GM12878 (cell line): ENCODE measurements at regions not wholly inside any gene's neighbourhood (a gene's known extent, or its start where the extent isn't known, plus 50 kb on each side); places are given as distances from the start of the nearest gene placed in this dataset.

Experiments
- ATAC-seq: fragments of 200-7000 bp; cut with Tn5 transposase; 3 replicates; pipeline ENCODE4 v1.9.1; 2020; ENCODE audit warnings: mild to moderate bottlenecking, moderate library complexity
- BruUV-seq: library from RNA; stranded (reverse); fragments of 400-500 nt; replicated peaks from 2 replicates; lab custom pipeline; 2021; lab: Mats Ljungman, UMichigan
- CTCF ChIA-PET: fragments of 300-600 bp; sonication (Branson Sonifier 250); formaldehyde crosslinking; extraction: SDS; loops from one replicate; lab custom pipeline; 2021; ENCODE audit warnings: inconsistent platforms; lab: Yijun Ruan, JAX
- POLR2A ChIA-PET: fragments of 350-600 bp; formaldehyde crosslinking; extraction: SDS; loops from one replicate; lab custom pipeline; 2021; ENCODE audit warnings: inconsistent platforms; lab: Charles Lee
- RAD21 ChIA-PET: fragments of 300-600 bp; sonication (Branson Sonifier 250); formaldehyde crosslinking; loops from one replicate; lab custom pipeline; 2023; ENCODE audit warnings: antibody characterized with exemption; ENCODE audit not compliant: unreplicated experiment; lab: Charles Lee
- SMC1A ChIA-PET: fragments of 300-600 bp; sonication (Branson Sonifier 250); formaldehyde crosslinking; loops from one replicate; lab custom pipeline; 2023; ENCODE audit not compliant: unreplicated experiment, uncharacterized antibody; lab: Charles Lee
- DNase-seq: peaks from one replicate; pipeline ENCODE4 v3.0.0-alpha.2; 2011; ENCODE audit warnings: low read depth, low spot score
- FAIRE-seq: peaks from 3 replicates; lab custom pipeline; 2011; peaks lifted over from hg19 to GRCh38; lab: Jason Lieb, UNC
- H2AFZ ChIP-seq: 2 replicates; pipeline ENCODE4 v1.6.0; 2011; ENCODE audit warnings: low read depth, low read length, control low read depth; ENCODE audit not compliant: control insufficient read depth
- H3K27ac ChIP-seq: 2 replicates; pipeline ENCODE4 v1.5.1; 2011; ENCODE audit warnings: control low read depth; ENCODE audit not compliant: control insufficient read depth, insufficient read depth
- H3K27me3 ChIP-seq, 2 experiments: replicated peaks in 1 of 2; 2 replicates each; pipeline versions ENCODE4 v1.6.0 to v1.6.1; 2011; ENCODE audit warnings: low read length in 1 of 2; ENCODE audit not compliant: control insufficient read depth in 2 of 2, insufficient read depth in 2 of 2
- H3K36me3 ChIP-seq, 2 experiments: 2 replicates each; pipeline ENCODE4 v1.5.1; 2011; ENCODE audit warnings: low read length in 1 of 2; ENCODE audit not compliant: control insufficient read depth in 2 of 2, insufficient read depth in 2 of 2
- H3K4me1 ChIP-seq: 2 replicates; pipeline ENCODE4 v1.6.1; 2011; ENCODE audit warnings: mild to moderate bottlenecking, low read length, moderate library complexity, mixed read lengths; ENCODE audit not compliant: control insufficient read depth, insufficient read depth
- H3K4me2 ChIP-seq: 2 replicates; pipeline ENCODE4 v1.6.0; 2011; ENCODE audit warnings: control low read depth; ENCODE audit not compliant: control insufficient read depth, insufficient read depth
- H3K4me3 ChIP-seq: fragments of 200-600 bp; sonication (generic); 2 replicates; pipeline ENCODE4 v1.5.1; 2016
- H3K79me2 ChIP-seq: 2 replicates; pipeline ENCODE4 v1.6.0; 2011; ENCODE audit warnings: low read length; ENCODE audit not compliant: control insufficient read depth, insufficient read depth
- H3K9ac ChIP-seq: 2 replicates; pipeline ENCODE4 v1.8.0; 2011; ENCODE audit warnings: low read length, control low read depth, mixed read lengths; ENCODE audit not compliant: control insufficient read depth, insufficient read depth
- H3K9me3 ChIP-seq: replicated peaks from 3 replicates; pipeline ENCODE4 v1.5.1; 2011; ENCODE audit warnings: mild to moderate bottlenecking, low read length; ENCODE audit not compliant: control insufficient read depth, insufficient read depth
- H4K20me1 ChIP-seq: 2 replicates; pipeline ENCODE4 v1.6.0; 2011; ENCODE audit not compliant: control insufficient read depth, insufficient read depth
- E2F8 ChIP-seq: fragments of 450-650 bp; IDR thresholded peaks from 2 replicates; pipeline ENCODE4 v1.6.1; 2018; ENCODE audit warnings: mild to moderate bottlenecking, low read depth, moderate library complexity; ENCODE audit not compliant: partially characterized antibody
- FOXK2 ChIP-seq: fragments of 450-650 bp; IDR thresholded peaks from 2 replicates; pipeline ENCODE4 v1.6.1; 2017; ENCODE audit warnings: mild to moderate bottlenecking, moderate library complexity
- HDGF ChIP-seq: fragments of 450-650 bp; IDR thresholded peaks from 2 replicates; pipeline ENCODE4 v1.6.1; 2016; ENCODE audit warnings: antibody characterized with exemption
- LARP7 ChIP-seq: fragments of 450-650 bp; IDR thresholded peaks from 2 replicates; pipeline ENCODE4 v1.6.1; 2017; ENCODE audit warnings: mild to moderate bottlenecking
- MEF2A ChIP-seq: IDR thresholded peaks from 2 replicates; pipeline ENCODE4 v1.6.1; 2011; ENCODE audit warnings: low read depth, mild to moderate bottlenecking, low read length, moderate library complexity; ENCODE audit not compliant: insufficient read depth
- MYC ChIP-seq: IDR thresholded peaks from 2 replicates; pipeline ENCODE4 v1.6.1; 2011; ENCODE audit warnings: mild to moderate bottlenecking, low read length, moderate library complexity, inconsistent platforms; ENCODE audit not compliant: insufficient read depth, insufficient replicate concordance, insufficient read length, severe bottlenecking
- NFYB ChIP-seq: IDR thresholded peaks from 2 replicates; pipeline ENCODE4 v1.6.1; 2011; ENCODE audit warnings: low read depth, mild to moderate bottlenecking, low read length, improper control_type of control experiment, moderate library complexity; ENCODE audit not compliant: insufficient read depth
- RBBP5 ChIP-seq: fragments of 200-600 bp; sonication (generic); conservative IDR thresholded peaks from 2 replicates; pipeline ENCODE4 v1.6.1; 2016
- RCOR1 ChIP-seq: conservative IDR thresholded peaks from 2 replicates; pipeline ENCODE4 v1.6.1; 2012; ENCODE audit warnings: low read depth, low read length, improper control_type of control experiment
- SMC3 ChIP-seq: IDR thresholded peaks from 2 replicates; pipeline ENCODE4 v1.6.1; 2011; ENCODE audit warnings: low read length, improper control_type of control experiment, borderline replicate concordance
- SRF ChIP-seq, 2 experiments: IDR thresholded peaks; 2 replicates each; pipeline ENCODE4 v1.6.1; 2011; ENCODE audit warnings: low read depth in 2 of 2, low read length in 2 of 2, mild to moderate bottlenecking in 1 of 2, moderate library complexity in 1 of 2
- TBL1XR1 ChIP-seq: IDR thresholded peaks from 2 replicates; pipeline ENCODE4 v1.6.1; 2012; ENCODE audit warnings: low read depth, low read length, improper control_type of control experiment
- WRNIP1 ChIP-seq: IDR thresholded peaks from 2 replicates; pipeline ENCODE4 v1.6.1; 2011; ENCODE audit warnings: low read depth, low read length, improper control_type of control experiment, borderline replicate concordance
- YY1 ChIP-seq: IDR thresholded peaks from 2 replicates; pipeline ENCODE4 v1.6.1; 2011; ENCODE audit warnings: low read depth, mild to moderate bottlenecking, low read length
- WGBS: methylation state at CpG from one replicate; pipeline ENCODE4 v1.1.6; 2016; ENCODE audit warnings: low lambda C conversion rate; ENCODE audit not compliant: insufficient replicate concordance, insufficient coverage; ENCODE audit errors: missing lambda C conversion rate; 5-methylcytosine and 5-hydroxymethylcytosine counted together
- in situ Hi-C: fragments of 300-500 bp; cut with MboI; formaldehyde crosslinking; loops from 9 replicates; pipeline ENCODE4 v1.14.3; 2018; ENCODE audit warnings: mixed read lengths
- intact Hi-C: fragments of 100-400 bp; cut with micrococcal nuclease; formaldehyde crosslinking; loops from one replicate; pipeline ENCODE4 v1.14.2; 2022; ENCODE audit not compliant: unreplicated experiment
- TF ChIP-seq, protein P1 (sequence below): IDR thresholded peaks from 2 replicates; pipeline ENCODE4 v1.6.1; 2011; ENCODE audit warnings: low read depth, low read length, improper control_type of control experiment, borderline replicate concordance
- TF ChIP-seq, protein P2 (sequence below): IDR thresholded peaks from 2 replicates; pipeline ENCODE4 v1.6.1; 2012; ENCODE audit warnings: low read depth, low read length, improper control_type of control experiment

DNA sequence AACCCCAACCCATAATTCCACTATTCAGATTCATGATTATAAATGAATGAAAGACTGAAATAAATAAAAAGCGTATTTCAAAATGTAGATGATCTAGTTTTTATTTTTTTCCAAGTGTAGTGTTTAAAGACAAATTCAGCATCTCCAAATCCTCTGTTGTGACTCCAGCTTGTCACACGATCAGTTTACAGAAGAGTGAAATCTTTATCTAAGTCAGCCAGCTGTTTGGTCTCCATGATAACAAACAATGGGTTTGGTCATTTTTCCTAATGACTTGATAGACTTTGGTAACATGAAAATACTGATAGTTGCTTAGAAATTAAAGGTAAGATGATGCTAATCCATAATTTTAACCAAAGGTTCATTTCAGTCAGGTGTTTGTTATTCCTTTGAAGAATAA, 114.5 kb upstream of the RASSF8 start:
- H3K27ac ChIP-seq, result no peak overlapping the region
- H3K27me3 ChIP-seq, result no peaks in the 10 kb centered on the region
- CTCF ChIA-PET, result no interaction called here
- H3K4me2 ChIP-seq, result no peak overlapping the region
- H3K36me3 ChIP-seq, result no peaks in the 10 kb centered on the region
- H3K4me1 ChIP-seq, result no peaks in the 10 kb centered on the region
- SMC1A ChIA-PET, result interaction anchor here (0.9 to 1.4 kb wide), 2 partner anchors 30 to 44 kb away, joined by 3 to 5 read pairs; no protein-coding TSS in a partner anchor
- no peak overlapping the region for H2AFZ ChIP-seq
- ATAC-seq, result no peak
- TF ChIP-seq HDGF (no peak), WRNIP1 (no peak), MEF2A (no peak), E2F8 (no peak), NFYB (no peak), MYC (no peak), LARP7 (no peak), RCOR1 (no peak), SMC3 (no peak), RBBP5 (no peak), YY1 (no peak), TBL1XR1 (no peak), FOXK2 (no peak), SRF (IDR thresholded peaks at IDR 0.05; ENCODE audit: low read depth in 2 of 2, low read length in 2 of 2) (no peak)
- TF ChIP-seq, protein P1, sequence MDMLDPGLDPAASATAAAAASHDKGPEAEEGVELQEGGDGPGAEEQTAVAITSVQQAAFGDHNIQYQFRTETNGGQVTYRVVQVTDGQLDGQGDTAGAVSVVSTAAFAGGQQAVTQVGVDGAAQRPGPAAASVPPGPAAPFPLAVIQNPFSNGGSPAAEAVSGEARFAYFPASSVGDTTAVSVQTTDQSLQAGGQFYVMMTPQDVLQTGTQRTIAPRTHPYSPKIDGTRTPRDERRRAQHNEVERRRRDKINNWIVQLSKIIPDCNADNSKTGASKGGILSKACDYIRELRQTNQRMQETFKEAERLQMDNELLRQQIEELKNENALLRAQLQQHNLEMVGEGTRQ, result no peak
- TF ChIP-seq, protein P2, sequence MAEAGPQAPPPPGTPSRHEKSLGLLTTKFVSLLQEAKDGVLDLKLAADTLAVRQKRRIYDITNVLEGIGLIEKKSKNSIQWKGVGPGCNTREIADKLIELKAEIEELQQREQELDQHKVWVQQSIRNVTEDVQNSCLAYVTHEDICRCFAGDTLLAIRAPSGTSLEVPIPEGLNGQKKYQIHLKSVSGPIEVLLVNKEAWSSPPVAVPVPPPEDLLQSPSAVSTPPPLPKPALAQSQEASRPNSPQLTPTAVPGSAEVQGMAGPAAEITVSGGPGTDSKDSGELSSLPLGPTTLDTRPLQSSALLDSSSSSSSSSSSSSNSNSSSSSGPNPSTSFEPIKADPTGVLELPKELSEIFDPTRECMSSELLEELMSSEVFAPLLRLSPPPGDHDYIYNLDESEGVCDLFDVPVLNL, result no peak
- intact Hi-C loops, result no loop called here
- H3K4me3 ChIP-seq, result no peak overlapping the region
- RAD21 ChIA-PET, result no interaction called here
- H4K20me1 ChIP-seq, result no peaks in the 10 kb centered on the region
- no peak for FAIRE-seq
- no TSS peak for BruUV-seq
- 0% methylated on average over 2 of the region's 2 CpGs for whole genome bisulfite sequencing
- no peak overlapping the region for H3K9ac ChIP-seq
- in situ Hi-C loops, result no loop called here
- no peak for DNase-seq
- H3K9me3 ChIP-seq, result no peaks in the 10 kb centered on the region
- no peaks in the 10 kb centered on the region for H3K79me2 ChIP-seq
- POLR2A ChIA-PET, result no interaction called here
